LHCN-M2 (cell line): ENCODE measurements at regions not wholly inside any gene's neighbourhood (a gene's known extent, or its start where the extent isn't known, plus 50 kb on each side); places are given as distances from the start of the nearest gene placed in this dataset.
"Not testable (repeated sequence)": the region's sequence is repeated elsewhere in the genome, so short reads cannot be mapped to it uniquely, and the experiment has no call there.

Experiments
- DNase-seq: peaks from one replicate; pipeline ENCODE4 v3.0.0-alpha.2; 2012; ENCODE audit warnings: low read depth

DNA sequence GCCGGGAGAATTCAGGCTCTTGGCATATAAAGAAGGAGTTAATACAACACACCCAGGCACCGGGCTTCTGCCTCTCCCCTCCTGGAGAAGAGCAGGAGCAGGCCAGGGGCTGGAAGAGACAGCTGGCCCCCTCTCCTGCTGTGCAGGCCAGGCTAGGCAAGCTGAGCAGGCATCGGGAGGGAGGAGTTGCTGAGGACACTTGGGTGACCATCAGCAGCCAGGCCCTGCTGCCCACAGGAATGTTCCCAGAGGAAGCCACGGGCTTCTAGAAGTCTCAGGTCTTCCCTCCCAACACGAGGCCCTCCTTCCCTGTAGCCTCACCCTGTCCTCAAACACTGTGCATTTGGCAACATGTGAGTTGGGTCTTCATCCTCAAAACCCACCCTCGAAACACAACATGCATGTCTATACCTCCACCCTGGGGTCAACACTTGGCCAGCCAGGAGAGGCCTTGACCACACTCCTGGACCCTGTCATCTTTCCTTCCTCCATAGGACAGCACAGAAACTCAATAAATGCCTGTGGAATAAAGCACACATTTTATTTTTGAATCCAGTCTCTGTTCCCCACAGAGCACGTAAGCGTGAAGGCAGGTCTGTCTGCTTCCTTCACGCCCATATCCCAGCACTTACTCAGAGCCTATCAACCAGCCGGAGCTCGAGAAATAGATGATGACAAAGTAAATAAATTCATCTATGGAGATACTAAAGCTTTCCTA lies 433.8 kb upstream of the ID2 start:
- DNase-seq, result peak; percentile 26

DNA sequence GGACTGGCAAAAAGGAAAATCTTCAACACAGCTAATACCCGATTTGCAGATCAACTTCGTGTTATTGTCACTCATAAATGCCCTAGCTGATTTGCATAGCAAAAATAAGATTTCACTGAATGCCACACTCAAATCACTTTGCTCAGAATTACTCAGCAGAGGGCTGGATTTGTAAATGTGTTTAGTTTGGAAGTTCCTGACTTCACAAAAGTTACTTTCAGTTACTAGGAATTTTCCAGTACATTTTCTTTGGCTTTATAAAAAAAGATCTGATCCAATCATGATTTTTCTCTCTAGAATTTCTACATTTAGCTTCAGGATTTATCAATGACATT lies 433.3 kb upstream of the ID2 start:
- no peak for DNase-seq

DNA sequence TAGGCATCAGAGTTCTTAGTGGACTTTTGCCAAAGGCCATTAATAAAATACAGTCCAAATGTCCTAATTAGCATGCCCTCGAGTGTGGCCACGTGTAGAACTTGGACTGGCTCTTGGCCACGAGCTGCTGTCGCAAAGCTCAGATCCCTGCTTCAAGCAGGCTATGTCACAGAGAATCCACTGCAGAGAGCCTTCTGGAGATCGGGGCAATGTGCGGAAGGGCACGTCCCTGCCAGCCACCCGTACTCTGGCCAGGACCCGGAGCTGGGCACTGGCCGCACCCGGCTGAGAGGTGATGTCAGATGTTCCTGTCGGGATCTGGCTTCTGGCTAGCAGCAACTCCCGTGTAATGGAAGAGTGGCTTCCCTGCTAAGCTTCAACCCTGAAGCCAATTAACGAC lies 432.7 kb upstream of the ID2 start:
- no peak for DNase-seq

DNA sequence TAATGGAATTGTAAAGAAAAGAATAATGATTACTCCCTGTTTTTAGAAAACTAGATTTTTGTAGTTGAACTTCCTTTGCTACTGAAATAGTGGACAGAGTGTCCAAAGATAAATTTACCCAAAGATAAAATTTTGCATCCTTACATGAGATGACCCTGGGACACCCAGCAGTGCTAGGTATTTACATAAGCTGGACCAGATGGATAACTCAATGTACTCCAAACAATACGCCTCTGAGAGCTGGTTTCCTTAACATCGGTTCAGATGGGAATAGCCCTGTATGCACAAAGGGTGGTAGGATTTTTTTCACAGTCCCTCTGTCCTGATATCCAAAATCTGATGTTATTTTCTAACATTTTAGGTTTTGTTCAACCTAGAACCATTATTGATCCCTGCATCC lies 432.1 kb upstream of the ID2 start:
- DNase-seq, result no peak

DNA sequence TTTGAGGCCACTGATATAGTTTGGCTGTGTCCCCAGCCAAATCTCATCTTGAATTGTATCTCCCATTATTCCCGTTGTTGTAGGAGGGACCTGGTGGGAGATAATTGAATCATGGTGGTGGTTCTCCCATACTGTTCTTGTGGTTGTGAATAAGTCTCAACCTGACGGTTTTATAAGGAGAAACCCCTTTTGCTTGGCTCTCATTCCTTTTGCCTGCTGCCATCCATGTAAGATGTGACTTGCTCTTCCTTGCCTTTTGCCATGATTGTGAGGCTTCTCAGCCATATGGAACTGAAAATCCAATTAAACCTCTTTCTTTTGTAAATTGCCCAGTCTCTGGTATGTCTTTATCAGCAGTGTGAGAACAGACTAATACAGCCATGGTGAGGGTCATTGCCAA lies 431.6 kb upstream of the ID2 start:
- not testable (repeated sequence) for DNase-seq

DNA sequence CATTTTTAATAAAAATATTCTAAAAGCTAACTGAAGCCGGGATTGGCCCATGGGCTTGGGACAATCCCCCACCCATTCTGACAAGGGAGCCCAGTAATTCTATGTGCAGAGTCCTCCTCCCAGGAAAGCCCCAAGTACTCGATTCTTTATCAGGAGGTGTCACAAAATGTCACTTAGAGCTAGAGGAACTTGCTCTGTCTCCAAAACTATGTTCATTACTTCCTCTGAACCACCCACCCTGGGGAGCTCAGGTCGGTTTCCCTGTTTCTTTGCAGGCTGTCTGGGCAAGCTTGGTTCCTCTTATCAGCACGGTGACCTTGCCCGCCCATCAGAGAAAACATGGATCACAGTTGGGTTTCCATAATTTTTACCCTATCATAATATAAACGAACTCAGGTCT lies 430.6 kb upstream of the ID2 start:
- no peak for DNase-seq

DNA sequence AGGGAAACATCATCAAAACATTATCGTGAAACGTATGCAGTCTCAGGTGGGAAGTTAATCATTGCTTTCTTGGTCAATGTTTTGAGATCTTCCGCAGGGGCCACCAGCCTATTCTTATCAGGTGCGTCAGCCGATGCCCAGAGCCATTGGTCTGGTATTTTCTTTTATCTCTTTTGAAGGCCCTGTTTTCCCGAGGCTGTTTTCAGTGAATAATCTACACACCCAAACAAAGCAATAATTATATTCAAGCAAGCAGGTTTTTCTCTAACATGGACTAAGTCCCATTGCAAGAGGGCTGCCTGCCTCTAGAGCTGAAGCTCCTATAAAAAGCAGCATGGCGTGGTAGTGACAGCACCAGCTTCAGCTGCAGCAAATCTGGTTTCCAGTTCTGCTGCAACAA lies 430.0 kb upstream of the ID2 start:
- DNase-seq, result no peak

DNA sequence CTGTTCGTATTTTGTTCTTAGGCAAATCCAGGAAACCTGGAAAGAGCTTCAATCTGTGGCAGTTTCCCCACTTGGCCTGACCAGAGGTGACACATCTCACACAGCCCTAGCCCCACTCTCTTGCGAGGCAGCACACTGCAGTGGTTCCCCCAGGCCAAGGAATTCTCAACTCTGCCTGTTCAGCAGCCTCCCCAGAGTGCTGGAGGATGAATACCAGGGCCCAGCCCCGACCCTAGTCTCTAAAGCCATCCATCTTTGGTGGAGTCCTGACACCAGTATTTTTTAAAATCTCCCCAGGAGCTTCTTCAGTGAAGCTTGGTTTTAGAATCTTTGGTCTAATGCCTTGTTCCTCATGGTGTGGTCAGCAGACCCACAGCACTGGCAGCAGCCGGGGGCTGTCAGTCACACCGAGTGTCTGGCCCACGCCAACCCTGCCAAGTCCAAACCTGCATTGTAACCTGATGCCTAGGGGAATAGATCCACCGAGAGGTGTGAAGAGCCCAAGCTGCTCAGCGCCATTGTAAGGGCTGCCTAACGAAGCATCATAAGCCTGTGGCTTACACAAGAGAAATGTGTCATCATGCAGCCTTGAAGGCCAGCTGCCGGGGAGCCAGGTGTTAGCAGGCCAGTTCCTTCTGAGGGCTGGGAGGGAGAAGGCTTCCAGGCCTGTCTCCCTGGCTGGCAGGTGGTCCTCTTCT lies 428.7 kb upstream of the ID2 start:
- no peak for DNase-seq

DNA sequence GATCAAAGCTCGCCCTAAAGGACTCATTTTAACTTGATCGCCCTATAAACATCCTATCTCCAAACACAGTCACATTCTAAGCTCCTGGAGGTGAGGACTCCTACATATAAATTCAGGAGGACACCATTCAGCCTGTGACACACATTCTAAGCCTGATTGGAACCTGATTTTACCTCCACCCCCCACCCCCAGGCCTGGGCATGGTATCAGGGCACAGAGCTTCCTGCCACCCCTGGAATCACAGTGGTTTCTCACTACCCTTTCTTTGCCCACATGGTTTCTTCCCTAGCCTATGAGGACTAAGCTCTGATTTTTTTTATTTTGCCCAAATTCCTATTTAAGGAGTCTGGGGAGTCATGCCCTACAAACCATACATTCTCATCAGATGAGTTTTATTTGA lies 428.1 kb upstream of the ID2 start:
- DNase-seq, result no peak

DNA sequence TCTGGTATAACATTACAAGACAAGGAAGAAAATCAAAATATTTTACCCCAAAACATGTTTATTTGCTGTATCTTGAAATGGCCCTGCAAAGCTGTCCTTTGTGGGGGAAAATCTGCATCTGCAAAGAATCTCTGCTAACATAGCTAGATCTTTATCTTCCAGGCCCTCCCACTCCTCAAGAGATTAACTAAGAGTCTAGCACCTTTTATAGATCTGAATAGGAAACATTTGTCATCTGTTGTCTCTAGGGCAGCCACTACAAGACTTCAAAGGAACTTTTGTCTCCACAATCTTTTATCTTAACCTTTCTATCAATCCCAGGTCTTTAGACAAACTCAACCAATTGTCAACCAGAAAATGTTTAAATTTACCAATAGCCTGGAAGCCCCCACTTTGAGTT lies 427.6 kb upstream of the ID2 start:
- not testable (repeated sequence) for DNase-seq

DNA sequence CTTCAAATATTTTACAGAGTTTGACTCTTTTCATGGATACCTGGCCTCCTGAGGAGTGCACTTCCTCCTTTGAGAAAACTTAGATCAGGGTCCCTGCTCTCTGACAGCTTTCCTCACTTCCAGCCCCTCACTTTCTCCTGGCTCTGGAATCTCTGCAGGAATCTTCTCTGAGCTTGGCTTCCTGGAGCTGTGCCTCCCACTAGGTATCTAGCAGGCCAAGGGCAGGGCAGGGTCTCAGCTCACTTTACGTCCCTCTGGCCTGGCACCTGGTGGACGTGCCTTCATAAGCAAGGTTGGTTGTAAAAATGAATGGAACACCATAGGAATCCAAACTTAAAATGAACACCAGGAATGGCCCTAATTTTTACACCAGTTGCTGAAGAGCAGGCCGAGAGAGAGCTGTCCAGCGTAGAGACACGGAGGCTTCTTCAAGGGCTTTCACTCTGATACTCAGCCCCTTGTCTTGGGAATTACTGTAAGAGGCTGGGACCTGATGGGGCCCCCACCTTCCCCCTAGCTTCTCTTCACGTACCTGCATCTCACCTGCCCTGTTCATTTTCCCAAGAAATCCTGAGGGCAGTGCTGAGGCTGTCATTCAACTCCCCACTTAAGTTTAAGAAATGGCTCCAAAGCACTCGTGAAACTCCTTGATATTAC lies 426.9 kb upstream of the ID2 start:
- no peak for DNase-seq

DNA sequence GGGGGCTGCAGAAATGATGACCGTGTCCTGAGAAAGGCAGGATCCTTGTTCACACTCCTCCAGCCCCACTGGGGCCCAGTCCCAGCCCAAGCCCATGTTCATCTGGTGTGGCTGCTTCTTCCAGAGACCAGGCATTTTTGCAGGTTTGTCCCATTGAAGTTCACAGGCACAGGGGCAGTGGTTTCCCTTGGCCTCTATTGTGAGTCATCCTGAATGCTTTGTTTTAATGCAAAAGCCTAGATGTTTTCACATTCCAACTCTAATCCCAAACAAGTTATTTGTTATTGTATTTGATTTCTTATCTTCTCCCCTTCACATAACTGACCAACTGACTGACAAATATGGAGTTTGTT lies 426.4 kb upstream of the ID2 start:
- DNase-seq, result peak; percentile 34

DNA sequence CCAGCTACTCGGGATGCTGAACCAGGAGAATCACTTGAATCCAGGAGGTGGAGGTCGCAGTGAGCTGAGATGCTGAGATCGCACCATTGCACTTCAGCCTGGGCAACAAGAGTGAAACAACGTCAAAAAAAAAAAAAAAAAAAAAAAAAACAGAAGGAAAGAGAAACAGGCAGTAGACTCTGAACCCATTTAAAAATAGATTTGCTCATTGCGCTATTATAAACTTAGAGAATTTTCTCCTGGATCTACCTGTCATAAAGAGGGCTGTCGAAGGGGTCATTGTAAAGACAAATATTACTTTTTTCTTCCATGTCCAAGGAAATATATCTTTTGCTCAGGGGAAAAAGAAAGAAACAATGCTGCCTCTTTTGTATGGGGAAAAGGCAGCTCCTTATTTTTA lies 425.0 kb upstream of the ID2 start:
- no peak for DNase-seq

DNA sequence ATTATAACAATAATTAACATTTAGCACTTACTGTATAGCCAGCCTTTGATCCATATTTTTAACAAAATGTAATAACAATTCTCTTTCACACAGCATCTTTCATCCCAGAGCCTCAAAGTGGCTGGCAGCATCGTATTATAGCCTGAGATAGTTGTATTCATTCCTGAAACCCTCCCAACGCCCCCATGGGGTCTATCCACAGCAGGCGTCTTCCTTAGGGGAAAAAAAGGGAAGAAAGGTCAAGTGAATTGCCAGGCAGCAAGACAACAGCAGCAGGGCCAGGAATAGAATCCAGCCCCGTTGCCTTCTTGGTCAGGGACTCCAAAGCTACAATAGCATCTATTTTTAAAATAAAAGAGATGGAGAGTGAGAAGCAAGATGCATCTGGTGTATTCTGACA lies 424.4 kb upstream of the ID2 start:
- no peak for DNase-seq

DNA sequence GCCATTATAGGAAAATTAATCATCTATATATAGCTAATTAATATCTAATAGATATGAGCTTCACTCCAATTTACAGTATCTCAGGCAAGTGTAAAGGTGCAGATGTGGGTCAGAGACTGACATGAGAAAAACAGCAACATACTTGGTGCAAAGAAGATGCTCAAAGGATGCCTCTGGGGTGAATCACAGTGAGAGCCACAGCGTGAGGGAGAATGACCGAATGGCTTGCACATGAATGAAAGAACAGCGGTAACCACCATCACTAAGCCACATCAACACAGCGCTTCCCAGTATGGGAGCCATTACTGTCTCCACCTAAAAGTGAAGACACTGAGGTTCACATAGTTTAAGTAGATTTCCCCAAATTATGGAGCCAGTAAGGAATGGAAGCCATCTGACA lies 423.4 kb upstream of the ID2 start:
- DNase-seq, result no peak

DNA sequence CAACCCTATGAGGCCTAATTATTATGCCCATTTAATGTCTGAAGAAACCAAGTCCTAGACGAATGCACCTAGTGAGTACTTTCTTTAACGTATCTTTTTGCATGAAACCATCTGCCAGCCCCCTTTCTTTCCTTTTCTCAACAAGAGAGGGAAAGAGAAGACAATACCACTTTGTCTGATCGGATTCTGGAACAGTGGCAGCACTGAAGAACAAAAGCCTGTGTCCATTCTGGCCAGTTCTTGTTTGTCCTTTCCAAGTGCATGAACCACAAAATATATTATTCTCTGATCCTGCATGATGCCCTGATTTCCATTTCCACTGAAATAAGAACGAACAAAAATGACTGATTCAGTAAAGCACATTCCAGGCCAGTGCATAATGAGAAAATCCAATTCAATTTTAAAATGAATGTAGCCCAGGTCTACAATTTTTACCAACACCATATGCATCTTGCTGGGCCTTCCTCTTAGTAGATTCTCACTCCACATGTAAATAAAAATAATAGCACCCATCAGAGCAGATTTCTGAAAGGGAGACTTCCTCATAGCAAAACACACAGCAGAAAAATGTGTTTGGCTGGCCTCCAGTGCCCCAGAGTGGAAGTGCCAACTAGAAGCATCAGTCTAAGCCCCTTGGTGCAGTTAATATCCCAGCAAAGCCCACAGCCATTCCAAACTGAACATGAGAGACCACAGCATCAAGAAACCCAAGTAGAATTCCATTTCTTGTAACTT lies 422.6 kb upstream of the ID2 start:
- no peak for DNase-seq

DNA sequence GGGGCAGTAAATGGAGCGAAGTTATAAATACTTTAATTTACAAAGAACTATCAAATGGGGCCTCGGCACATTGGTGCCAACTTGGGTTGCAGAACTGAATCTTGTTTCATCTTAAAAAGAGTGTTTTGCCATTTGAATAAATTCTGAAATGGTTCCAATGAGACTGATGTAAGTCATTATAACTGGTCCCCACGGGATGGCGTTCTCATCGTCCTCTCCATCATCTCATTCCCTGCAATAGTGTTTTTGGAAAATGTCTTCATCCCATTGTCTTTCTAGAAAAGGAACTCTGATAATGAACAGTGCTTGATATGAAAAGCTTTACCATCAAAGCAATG lies 422.0 kb upstream of the ID2 start:
- DNase-seq, result no peak

DNA sequence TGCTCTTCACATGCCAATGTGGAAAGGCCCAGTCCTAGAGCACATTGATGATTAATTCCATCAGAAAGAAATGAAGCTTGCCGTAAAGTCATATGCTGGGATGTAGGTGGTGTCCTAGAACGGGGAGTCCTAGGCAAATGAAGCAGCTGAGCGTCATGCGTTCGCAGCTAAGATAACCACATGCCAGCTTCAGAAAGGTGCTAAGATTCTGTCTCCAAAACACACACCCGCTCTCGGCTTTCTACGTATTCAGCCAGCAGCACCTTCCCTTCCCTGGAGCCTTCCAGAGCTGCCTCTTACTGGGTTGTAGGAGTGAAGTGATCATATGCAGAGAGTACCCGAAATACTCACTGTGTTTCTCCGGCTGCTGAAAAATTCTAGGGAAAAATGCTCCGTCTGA lies 421.6 kb upstream of the ID2 start:
- no peak for DNase-seq

DNA sequence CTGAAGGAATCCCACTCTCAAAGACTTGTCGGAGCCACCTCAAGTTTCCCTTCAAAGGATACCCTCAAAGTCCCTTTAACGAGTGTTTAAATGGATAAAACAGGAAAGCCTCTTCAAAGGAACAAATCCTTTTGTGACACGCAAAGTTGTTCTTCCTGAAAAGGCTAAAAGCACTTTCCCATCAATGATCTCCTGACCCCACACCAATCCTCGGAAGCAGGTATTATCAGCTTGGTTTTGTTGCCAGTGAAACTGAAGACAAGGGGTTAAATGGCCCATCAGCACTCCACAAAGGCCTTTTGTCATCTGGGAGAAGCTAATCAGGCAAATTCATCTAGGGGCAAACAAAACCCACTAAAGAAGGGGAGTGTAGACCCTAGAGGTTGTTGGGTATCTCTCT lies 418.0 kb upstream of the ID2 start:
- no peak for DNase-seq

DNA sequence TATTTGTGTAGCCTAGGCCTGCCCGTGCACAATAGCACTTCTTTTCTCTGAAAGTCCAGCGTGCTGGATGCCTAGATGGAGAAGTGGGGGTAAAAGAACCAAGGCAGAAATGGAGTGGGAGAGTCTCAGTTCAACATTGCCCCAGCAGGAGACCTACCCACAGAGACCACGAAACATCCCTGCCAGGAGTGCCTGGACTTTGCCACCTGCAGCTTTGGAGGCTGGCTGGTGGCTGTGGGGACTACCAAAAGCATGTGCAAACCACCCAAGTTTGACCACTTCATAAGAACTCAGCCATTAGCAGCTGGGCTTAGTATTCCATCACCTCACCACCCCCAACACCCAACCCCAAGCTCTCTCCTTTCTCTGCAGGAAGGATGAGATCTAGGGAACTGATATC lies 416.9 kb upstream of the ID2 start:
- DNase-seq, result no peak

DNA sequence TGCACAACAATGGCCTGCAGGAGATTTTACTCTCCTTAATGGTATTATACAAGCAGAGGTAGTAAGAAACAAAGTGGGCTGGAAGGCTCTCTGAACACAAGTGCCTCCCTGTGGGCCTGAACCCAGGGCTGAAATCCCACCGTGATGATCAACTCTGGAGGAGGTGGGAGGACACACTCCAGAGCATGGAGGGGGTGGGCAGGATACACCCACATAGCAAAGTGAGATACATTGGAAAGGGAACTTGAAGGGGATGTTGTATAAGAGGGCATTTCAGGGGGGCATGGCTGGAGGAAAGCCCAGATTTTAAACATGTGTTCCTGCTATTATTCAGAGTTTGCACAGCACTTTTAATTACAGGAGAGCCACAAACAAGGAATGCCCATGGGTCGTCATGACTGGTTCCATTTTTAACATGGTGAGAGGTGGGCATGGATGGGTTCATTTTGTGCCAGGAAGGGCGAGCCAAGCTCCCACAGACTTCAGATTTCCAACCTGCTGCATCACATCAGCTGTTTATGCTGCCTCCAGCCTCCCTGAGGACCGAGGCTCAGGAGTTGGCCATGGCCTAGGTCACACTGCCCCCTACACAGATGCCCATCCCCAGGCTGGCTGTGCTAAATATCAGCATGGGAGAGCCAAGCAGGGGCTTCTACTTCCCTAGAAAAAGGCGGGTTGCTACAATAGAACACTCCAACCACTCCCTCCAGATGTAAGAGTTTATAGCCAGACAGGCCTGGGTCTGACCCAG lies 416.2 kb upstream of the ID2 start:
- DNase-seq, result no peak

DNA sequence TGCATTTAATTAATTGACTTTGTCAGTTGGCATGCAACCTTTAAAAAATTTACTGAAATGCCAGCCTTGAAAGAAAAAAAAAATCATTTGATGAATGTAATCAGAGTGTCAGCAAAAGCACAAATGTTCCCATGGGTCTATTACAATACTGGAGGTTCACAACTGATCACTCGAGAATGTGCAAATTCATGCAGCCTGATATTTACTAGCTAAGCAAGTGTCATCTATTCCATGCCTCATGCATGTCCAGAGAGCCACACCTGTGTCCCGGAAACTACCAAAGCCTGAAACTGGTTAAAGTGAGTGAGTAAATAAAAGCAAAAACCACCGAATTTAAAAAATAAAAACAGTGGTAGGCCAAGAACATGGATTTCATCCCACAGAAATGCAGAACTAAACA lies 415.3 kb upstream of the ID2 start:
- DNase-seq, result no peak
